SK-N-SH (cell line): ENCODE measurements at regions not wholly inside any gene's neighbourhood (a gene's known extent, or its start where the extent isn't known, plus 50 kb on each side); places are given as distances from the start of the nearest gene placed in this dataset.

Experiments used
- CTCF ChIA-PET: fragments of 300-600, 350-600 bp; formaldehyde crosslinking; extraction: SDS; loops from one replicate; lab custom pipeline; 2021; lab: Yijun Ruan, JAX
- POLR2A ChIA-PET: fragments of 350-600 bp; sonication (Branson Sonifier 250); formaldehyde crosslinking; extraction: SDS; loops from one replicate; lab custom pipeline; 2020; ENCODE audit warnings: antibody characterized with exemption, inconsistent platforms; lab: Yijun Ruan, JAX
- DNase-seq: peaks from one replicate; pipeline ENCODE4 v3.0.0; 2012
- H2AFZ ChIP-seq: fragments of 200-600 bp; sonication (generic); 2 replicates; pipeline ENCODE4 v1.8.1; 2016; ENCODE audit warnings: antibody characterized with exemption, mild to moderate bottlenecking, low read depth
- H3F3A ChIP-seq: fragments of 200-600 bp; sonication (generic); replicated peaks from 2 replicates; pipeline ENCODE3; 2016; ENCODE audit warnings: antibody characterized with exemption, mild to moderate bottlenecking; ENCODE audit not compliant: insufficient read depth
- H3K27ac ChIP-seq, 2 experiments: fragments of 200-500 bp in 1 of 2; fragments of 200-600 bp in 1 of 2; sonication (Bioruptor generic) in 1 of 2; sonication (generic), shearing (Covaris generic) in 1 of 2; 2 replicates each; pipeline versions ENCODE4 v1.5.1 to v1.6.1; 2014 to 2016; ENCODE audit warnings: low read depth in 2 of 2, inconsistent platforms in 1 of 2, low read length in 1 of 2, mild to moderate bottlenecking in 1 of 2, mixed read lengths in 1 of 2
- H3K27me3 ChIP-seq: fragments of 200-600 bp; sonication (generic), shearing (Covaris generic); 2 replicates; pipeline ENCODE4 v1.6.1; 2016; ENCODE audit warnings: mixed run types; ENCODE audit not compliant: insufficient read depth
- H3K36me3 ChIP-seq, 2 experiments: fragments of 200-500 bp in 1 of 2; fragments of 200-600 bp in 1 of 2; sonication (Bioruptor generic) in 1 of 2; sonication (generic) in 1 of 2; replicated peaks in 1 of 2; 2 replicates each; pipeline versions ENCODE3 to v1.5.1; 2014 to 2016; ENCODE audit warnings: low read length in 1 of 2, mild to moderate bottlenecking in 1 of 2; ENCODE audit not compliant: insufficient read depth in 2 of 2, control insufficient read depth in 1 of 2
- H3K4me1 ChIP-seq, 2 experiments: fragments of 200-500 bp in 1 of 2; fragments of 200-600 bp in 1 of 2; sonication (Bioruptor generic) in 1 of 2; sonication (generic), shearing (Covaris generic) in 1 of 2; 2 replicates each; pipeline versions ENCODE4 v1.5.1 to v1.6.1; 2014 to 2016; ENCODE audit warnings: low read depth in 1 of 2, low read length in 1 of 2, mixed run types in 1 of 2; ENCODE audit not compliant: insufficient read depth in 2 of 2, control insufficient read depth in 1 of 2
- H3K4me2 ChIP-seq: fragments of 200-600 bp; sonication (generic), shearing (Covaris generic); 2 replicates; pipeline ENCODE4 v1.6.1; 2017; ENCODE audit warnings: mixed run types
- H3K4me3 ChIP-seq, 2 experiments: fragments of 200-500 bp in 1 of 2; fragments of 200-600 bp in 1 of 2; sonication (Bioruptor generic) in 1 of 2; sonication (generic), shearing (Covaris generic) in 1 of 2; 2 replicates each; pipeline versions ENCODE4 v1.5.1 to v1.8.1; 2014 to 2016; ENCODE audit warnings: low read depth in 2 of 2, inconsistent platforms in 1 of 2, low read length in 1 of 2, mild to moderate bottlenecking in 1 of 2, mixed read lengths in 1 of 2, moderate library complexity in 1 of 2
- H3K79me2 ChIP-seq: fragments of 200-600 bp; sonication (generic); 2 replicates; pipeline ENCODE4 v1.8.1; 2017; ENCODE audit warnings: mild to moderate bottlenecking; ENCODE audit not compliant: insufficient read depth
- H3K9ac ChIP-seq: fragments of 200-600 bp; sonication (generic); 2 replicates; pipeline ENCODE4 v1.6.1; 2017; ENCODE audit warnings: mixed run types
- H3K9me2 ChIP-seq: fragments of 200-600 bp; sonication (generic); 2 replicates; pipeline ENCODE4 v1.6.1; 2017; ENCODE audit warnings: mixed run types
- H3K9me3 ChIP-seq: fragments of 200-600 bp; sonication (generic); 2 replicates; pipeline ENCODE4 v1.6.1; 2017; ENCODE audit warnings: mixed run types, mild to moderate bottlenecking, moderate library complexity
- H4K20me1 ChIP-seq: fragments of 200-600 bp; sonication (generic); 2 replicates; pipeline ENCODE4 v1.6.1; 2017; ENCODE audit warnings: mild to moderate bottlenecking, mixed run types; ENCODE audit not compliant: insufficient read depth
- ELF1 ChIP-seq: IDR thresholded peaks from 2 replicates; pipeline ENCODE4 v1.4.0; 2012
- EZH2phosphoT487 ChIP-seq: fragments of 200-600 bp; sonication (generic); IDR thresholded peaks from 2 replicates; pipeline ENCODE4 v1.6.1; 2017; ENCODE audit warnings: low read depth, mixed run types, mild to moderate bottlenecking, antibody characterized with exemption, moderate library complexity, borderline replicate concordance
- FOXJ3 ChIP-seq: sonication (generic); formaldehyde crosslinking; IDR thresholded peaks from 2 replicates; pipeline ENCODE4 v1.5.1; 2020; ENCODE audit warnings: mild to moderate bottlenecking, missing genetic modification reagents
- FOXM1 ChIP-seq: IDR thresholded peaks from 2 replicates; pipeline ENCODE4 v1.4.0; 2012; ENCODE audit warnings: low read depth, mild to moderate bottlenecking
- GABPA ChIP-seq: IDR thresholded peaks from 2 replicates; pipeline ENCODE4 v1.4.0; 2012; ENCODE audit warnings: low read depth, mild to moderate bottlenecking
- JUND ChIP-seq: IDR thresholded peaks from 2 replicates; pipeline ENCODE4 v1.4.0; 2012
- MXI1 ChIP-seq: IDR thresholded peaks from 2 replicates; pipeline ENCODE4 v1.6.1; 2012; ENCODE audit warnings: mild to moderate bottlenecking, low read depth, low read length, improper control_type of control experiment
- POLR2AphosphoS5 ChIP-seq: IDR thresholded peaks from 2 replicates; pipeline ENCODE4 v1.6.1; 2012; ENCODE audit warnings: low read depth, low read length
- RAD21 ChIP-seq: IDR thresholded peaks from 2 replicates; pipeline ENCODE4 v1.6.1; 2012; ENCODE audit warnings: mild to moderate bottlenecking, low read length
- RCOR1 ChIP-seq: fragments of 150-350 bp; IDR thresholded peaks from 2 replicates; pipeline ENCODE4 v1.6.1; 2017; ENCODE audit warnings: antibody characterized with exemption, low read length
- RXRA ChIP-seq: IDR thresholded peaks from 2 replicates; pipeline ENCODE4 v1.4.0; 2012; ENCODE audit warnings: low read depth, mild to moderate bottlenecking, borderline replicate concordance
- SIN3A ChIP-seq: IDR thresholded peaks from 2 replicates; pipeline ENCODE4 v1.6.1; 2012; ENCODE audit warnings: low read depth, mild to moderate bottlenecking, low read length, moderate library complexity, borderline replicate concordance
- SMC3 ChIP-seq: IDR thresholded peaks from 2 replicates; pipeline ENCODE4 v1.6.1; 2012; ENCODE audit warnings: low read depth, low read length, improper control_type of control experiment
- TEAD4 ChIP-seq: IDR thresholded peaks from 2 replicates; pipeline ENCODE4 v1.4.0; 2012; ENCODE audit warnings: mild to moderate bottlenecking, borderline replicate concordance; ENCODE audit not compliant: insufficient read depth
- YY1 ChIP-seq: IDR thresholded peaks from 2 replicates; pipeline ENCODE4 v1.4.0; 2012; ENCODE audit warnings: low read depth, mild to moderate bottlenecking
- WGBS: methylation state at CpG from one replicate; pipeline ENCODE4 v1.1.6; 2017; ENCODE audit warnings: low lambda C conversion rate; 5-methylcytosine and 5-hydroxymethylcytosine counted together
- TF ChIP-seq, protein P1 (sequence below): fragments of 150-350 bp; IDR thresholded peaks from 2 replicates; pipeline ENCODE4 v1.6.1; 2016; ENCODE audit warnings: mild to moderate bottlenecking, low read depth, low read length
- TF ChIP-seq, protein P2 (sequence below): IDR thresholded peaks from 2 replicates; pipeline ENCODE4; 2012
- TF ChIP-seq, protein P3 (sequence below): IDR thresholded peaks from 2 replicates; pipeline ENCODE4 v1.4.0; 2012; ENCODE audit warnings: low read depth, borderline replicate concordance
- TF ChIP-seq, protein P4 (sequence below): IDR thresholded peaks from 2 replicates; pipeline ENCODE4 v1.6.1; 2012; ENCODE audit warnings: mild to moderate bottlenecking, low read depth, low read length, moderate library complexity

DNA sequence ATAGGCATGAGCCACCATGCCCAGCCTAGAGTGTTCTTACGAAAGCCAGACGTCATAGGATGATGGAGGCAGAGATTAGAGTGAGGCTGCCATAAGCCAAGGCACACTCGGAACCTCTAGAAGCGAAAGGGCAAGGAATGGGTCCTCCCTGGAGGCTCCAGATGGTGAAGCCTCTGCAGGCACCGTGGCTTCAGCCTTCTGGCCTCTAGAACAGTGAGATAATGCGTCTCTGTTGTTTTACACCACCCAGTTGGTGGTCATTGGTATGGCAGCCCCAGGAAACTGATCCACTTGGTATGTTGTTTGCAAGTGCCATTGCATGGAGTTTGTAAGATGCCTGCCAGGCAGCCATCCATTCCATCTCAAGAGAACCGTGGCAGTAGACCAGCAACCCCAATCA, 791.0 kb downstream of the TBC1D22A start:
- Histone ChIP-seq H3K27ac (no peak overlapping the region), H3K27me3 (peaks cover 6% of the 10 kb centered on the region), H4K20me1 (no peaks in the 10 kb centered on the region), H3K4me2 (no peak overlapping the region), H3K9ac (no peak overlapping the region), H3F3A (no peaks in the 10 kb centered on the region), H3K9me2 (no peaks in the 10 kb centered on the region), H3K79me2 (no peaks in the 10 kb centered on the region), H3K36me3 (no peaks in the 10 kb centered on the region), H3K4me3 (no peak overlapping the region), H3K4me1 (no peaks in the 10 kb centered on the region), H2AFZ (no peak overlapping the region), H3K9me3 (no peaks in the 10 kb centered on the region)
- POLR2A ChIA-PET = no interaction called here
- WGBS = 21% methylated on average over 7 of the region's 7 CpGs
- DNase-seq = no peak
- TF ChIP-seq ELF1 (no peak), TEAD4 (no peak), RCOR1 (no peak)
- CTCF ChIA-PET = no interaction called here

DNA sequence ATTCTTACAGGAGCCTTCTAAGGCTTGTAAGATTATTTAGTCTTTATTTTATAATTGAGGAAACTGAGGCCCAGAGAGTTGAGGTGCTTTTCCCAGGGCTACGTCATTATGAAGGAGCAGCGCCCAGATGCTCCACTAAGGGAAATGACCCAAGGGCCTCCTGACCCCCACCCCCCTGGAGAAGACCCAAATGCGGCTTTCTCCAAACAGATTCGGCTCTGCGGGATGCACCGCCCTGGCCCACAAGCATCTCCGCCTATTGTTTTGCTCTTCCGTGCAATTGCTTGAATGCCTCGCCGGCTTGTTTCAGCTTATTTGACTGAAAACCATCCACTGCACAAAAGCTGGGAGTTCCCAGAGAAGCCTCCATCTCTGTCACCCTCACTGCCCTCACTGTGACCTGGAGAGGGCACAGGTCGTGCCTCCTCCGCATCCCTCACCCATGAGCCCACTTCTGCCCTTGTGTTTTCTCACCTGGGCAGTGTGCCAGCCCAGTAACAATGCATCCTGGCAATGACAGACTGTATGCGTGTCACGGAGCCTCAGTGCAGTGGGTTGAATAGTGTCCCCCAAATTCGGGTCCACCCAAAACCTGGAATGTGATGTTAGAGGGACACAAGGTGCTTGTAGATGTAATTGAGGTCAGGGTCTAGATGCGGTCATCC, 790.2 kb downstream of the TBC1D22A start:
- no peak overlapping the region for H3K27ac ChIP-seq
- 43% methylated on average over 16 of the region's 16 CpGs for WGBS
- DNase-seq = no peak

More for the DNA sequence above, 790.2 kb downstream of the TBC1D22A start:
- POLR2A ChIA-PET = no interaction called here
- H3K9me2 ChIP-seq = no peaks in the 10 kb centered on the region
- no peaks in the 10 kb centered on the region for H4K20me1 ChIP-seq
- no peaks in the 10 kb centered on the region for H3K36me3 ChIP-seq
- H3K27me3 ChIP-seq = peaks cover 6% of the 10 kb centered on the region
- H3K4me1 ChIP-seq = no peaks in the 10 kb centered on the region
- no peak overlapping the region for H3K4me2 ChIP-seq
- no peak overlapping the region for H2AFZ ChIP-seq
- TF ChIP-seq FOXJ3 (CRISPR knock-in tag) = no peak
- TF ChIP-seq, protein P1, sequence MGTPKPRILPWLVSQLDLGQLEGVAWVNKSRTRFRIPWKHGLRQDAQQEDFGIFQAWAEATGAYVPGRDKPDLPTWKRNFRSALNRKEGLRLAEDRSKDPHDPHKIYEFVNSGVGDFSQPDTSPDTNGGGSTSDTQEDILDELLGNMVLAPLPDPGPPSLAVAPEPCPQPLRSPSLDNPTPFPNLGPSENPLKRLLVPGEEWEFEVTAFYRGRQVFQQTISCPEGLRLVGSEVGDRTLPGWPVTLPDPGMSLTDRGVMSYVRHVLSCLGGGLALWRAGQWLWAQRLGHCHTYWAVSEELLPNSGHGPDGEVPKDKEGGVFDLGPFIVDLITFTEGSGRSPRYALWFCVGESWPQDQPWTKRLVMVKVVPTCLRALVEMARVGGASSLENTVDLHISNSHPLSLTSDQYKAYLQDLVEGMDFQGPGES = no peak
- no peak for TF ChIP-seq JUND
- no peak for TF ChIP-seq RAD21
- TF ChIP-seq, protein P2, sequence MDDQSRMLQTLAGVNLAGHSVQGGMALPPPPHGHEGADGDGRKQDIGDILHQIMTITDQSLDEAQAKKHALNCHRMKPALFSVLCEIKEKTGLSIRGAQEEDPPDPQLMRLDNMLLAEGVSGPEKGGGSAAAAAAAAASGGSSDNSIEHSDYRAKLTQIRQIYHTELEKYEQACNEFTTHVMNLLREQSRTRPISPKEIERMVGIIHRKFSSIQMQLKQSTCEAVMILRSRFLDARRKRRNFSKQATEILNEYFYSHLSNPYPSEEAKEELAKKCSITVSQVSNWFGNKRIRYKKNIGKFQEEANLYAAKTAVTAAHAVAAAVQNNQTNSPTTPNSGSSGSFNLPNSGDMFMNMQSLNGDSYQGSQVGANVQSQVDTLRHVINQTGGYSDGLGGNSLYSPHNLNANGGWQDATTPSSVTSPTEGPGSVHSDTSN = no peak
- TF ChIP-seq, protein P3, sequence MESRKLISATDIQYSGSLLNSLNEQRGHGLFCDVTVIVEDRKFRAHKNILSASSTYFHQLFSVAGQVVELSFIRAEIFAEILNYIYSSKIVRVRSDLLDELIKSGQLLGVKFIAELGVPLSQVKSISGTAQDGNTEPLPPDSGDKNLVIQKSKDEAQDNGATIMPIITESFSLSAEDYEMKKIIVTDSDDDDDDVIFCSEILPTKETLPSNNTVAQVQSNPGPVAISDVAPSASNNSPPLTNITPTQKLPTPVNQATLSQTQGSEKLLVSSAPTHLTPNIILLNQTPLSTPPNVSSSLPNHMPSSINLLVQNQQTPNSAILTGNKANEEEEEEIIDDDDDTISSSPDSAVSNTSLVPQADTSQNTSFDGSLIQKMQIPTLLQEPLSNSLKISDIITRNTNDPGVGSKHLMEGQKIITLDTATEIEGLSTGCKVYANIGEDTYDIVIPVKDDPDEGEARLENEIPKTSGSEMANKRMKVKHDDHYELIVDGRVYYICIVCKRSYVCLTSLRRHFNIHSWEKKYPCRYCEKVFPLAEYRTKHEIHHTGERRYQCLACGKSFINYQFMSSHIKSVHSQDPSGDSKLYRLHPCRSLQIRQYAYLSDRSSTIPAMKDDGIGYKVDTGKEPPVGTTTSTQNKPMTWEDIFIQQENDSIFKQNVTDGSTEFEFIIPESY = no peak
- TF ChIP-seq RCOR1 = no peak
- TF ChIP-seq FOXM1 = no peak
- no peak for TF ChIP-seq YY1
- no peak for TF ChIP-seq EZH2phosphoT487
- TF ChIP-seq TEAD4 = no peak
- no peak for TF ChIP-seq ELF1
- TF ChIP-seq SIN3A = no peak
- TF ChIP-seq POLR2AphosphoS5 = no peak
- TF ChIP-seq, protein P4, sequence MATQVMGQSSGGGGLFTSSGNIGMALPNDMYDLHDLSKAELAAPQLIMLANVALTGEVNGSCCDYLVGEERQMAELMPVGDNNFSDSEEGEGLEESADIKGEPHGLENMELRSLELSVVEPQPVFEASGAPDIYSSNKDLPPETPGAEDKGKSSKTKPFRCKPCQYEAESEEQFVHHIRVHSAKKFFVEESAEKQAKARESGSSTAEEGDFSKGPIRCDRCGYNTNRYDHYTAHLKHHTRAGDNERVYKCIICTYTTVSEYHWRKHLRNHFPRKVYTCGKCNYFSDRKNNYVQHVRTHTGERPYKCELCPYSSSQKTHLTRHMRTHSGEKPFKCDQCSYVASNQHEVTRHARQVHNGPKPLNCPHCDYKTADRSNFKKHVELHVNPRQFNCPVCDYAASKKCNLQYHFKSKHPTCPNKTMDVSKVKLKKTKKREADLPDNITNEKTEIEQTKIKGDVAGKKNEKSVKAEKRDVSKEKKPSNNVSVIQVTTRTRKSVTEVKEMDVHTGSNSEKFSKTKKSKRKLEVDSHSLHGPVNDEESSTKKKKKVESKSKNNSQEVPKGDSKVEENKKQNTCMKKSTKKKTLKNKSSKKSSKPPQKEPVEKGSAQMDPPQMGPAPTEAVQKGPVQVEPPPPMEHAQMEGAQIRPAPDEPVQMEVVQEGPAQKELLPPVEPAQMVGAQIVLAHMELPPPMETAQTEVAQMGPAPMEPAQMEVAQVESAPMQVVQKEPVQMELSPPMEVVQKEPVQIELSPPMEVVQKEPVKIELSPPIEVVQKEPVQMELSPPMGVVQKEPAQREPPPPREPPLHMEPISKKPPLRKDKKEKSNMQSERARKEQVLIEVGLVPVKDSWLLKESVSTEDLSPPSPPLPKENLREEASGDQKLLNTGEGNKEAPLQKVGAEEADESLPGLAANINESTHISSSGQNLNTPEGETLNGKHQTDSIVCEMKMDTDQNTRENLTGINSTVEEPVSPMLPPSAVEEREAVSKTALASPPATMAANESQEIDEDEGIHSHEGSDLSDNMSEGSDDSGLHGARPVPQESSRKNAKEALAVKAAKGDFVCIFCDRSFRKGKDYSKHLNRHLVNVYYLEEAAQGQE = no peak
- no peak for TF ChIP-seq GABPA
- no peak for TF ChIP-seq SMC3
- TF ChIP-seq MXI1 = no peak
- TF ChIP-seq RXRA = no peak
- H3K79me2 ChIP-seq = no peaks in the 10 kb centered on the region
- H3K4me3 ChIP-seq = no peak overlapping the region
- H3K9ac ChIP-seq = no peak overlapping the region
- H3K9me3 ChIP-seq = no peaks in the 10 kb centered on the region
- CTCF ChIA-PET = no interaction called here
- no peaks in the 10 kb centered on the region for H3F3A ChIP-seq
